Endothelial cell (in vitro differentiated cells): ENCODE measurements at regions not wholly inside any gene's neighbourhood (a gene's known extent, or its start where the extent isn't known, plus 50 kb on each side); places are given as distances from the start of the nearest gene placed in this dataset.

ENCODE experiments used
- DNase-seq: peaks from one replicate; pipeline ENCODE4 v3.0.0; 2021; ENCODE audit warnings: low spot score
- H3K27ac Mint-ChIP-seq: one replicate; pipeline ENCODE4 v1.8.0; 2021; ENCODE audit warnings: mixed read lengths, inconsistent platforms; ENCODE audit not compliant: unreplicated experiment
- H3K27me3 Mint-ChIP-seq: one replicate; pipeline ENCODE4 v1.8.0; 2021; ENCODE audit warnings: mild to moderate bottlenecking, moderate library complexity, mixed read lengths, inconsistent platforms; ENCODE audit not compliant: unreplicated experiment
- H3K36me3 Mint-ChIP-seq: one replicate; pipeline ENCODE4 v1.8.0; 2021; ENCODE audit warnings: mild to moderate bottlenecking, low read depth, mixed read lengths, inconsistent platforms; ENCODE audit not compliant: unreplicated experiment
- H3K4me1 Mint-ChIP-seq: one replicate; pipeline ENCODE4 v1.8.0; 2021; ENCODE audit warnings: mild to moderate bottlenecking, mixed read lengths, inconsistent platforms; ENCODE audit not compliant: unreplicated experiment
- H3K4me3 Mint-ChIP-seq: one replicate; pipeline ENCODE4 v1.8.0; 2021; ENCODE audit warnings: mild to moderate bottlenecking, mixed read lengths, inconsistent platforms; ENCODE audit not compliant: unreplicated experiment
- H3K9me3 Mint-ChIP-seq: one replicate; pipeline ENCODE4 v1.8.0; 2021; ENCODE audit warnings: mixed read lengths, inconsistent platforms; ENCODE audit not compliant: unreplicated experiment
- CTCF ChIP-seq: fragments of 200-600 bp; sonication (generic); IDR thresholded peaks from one replicate; pipeline ENCODE4 v1.5.0; 2021; ENCODE audit warnings: antibody characterized with exemption; ENCODE audit not compliant: unreplicated experiment

GRCh38 chr7:19991936-19992335 lies 218.5 kb upstream of the TMEM196 start:
- no peak for DNase-seq
- no peaks in the 10 kb centered on the region for H3K36me3 Mint-ChIP-seq
- no peaks in the 10 kb centered on the region for H3K9me3 Mint-ChIP-seq
- peak overlapping the region; percentile 40 for H3K27ac Mint-ChIP-seq
- H3K27me3 Mint-ChIP-seq = no peaks in the 10 kb centered on the region
- peaks cover 14% of the 10 kb centered on the region for H3K4me1 Mint-ChIP-seq
- no peak for TF ChIP-seq CTCF
- no peak overlapping the region for H3K4me3 Mint-ChIP-seq

GRCh38 chr7:19989906-19990305 lies 216.5 kb upstream of the TMEM196 start:
- no peak for DNase-seq
- Mint-ChIP-seq H3K27me3 (no peaks in the 10 kb centered on the region), H3K9me3 (no peaks in the 10 kb centered on the region), H3K4me3 (no peak overlapping the region), H3K36me3 (no peaks in the 10 kb centered on the region), H3K4me1 (peaks cover 14% of the 10 kb centered on the region), H3K27ac (no peak overlapping the region)
- TF ChIP-seq CTCF = no peak

- Mint-ChIP-seq H3K4me1 (peaks cover 14% of the 10 kb centered on the region), H3K36me3 (no peaks in the 10 kb centered on the region), H3K27ac (no peak overlapping the region), H3K4me3 (no peak overlapping the region), H3K9me3 (no peaks in the 10 kb centered on the region), H3K27me3 (no peaks in the 10 kb centered on the region)
- DNase-seq = no peak
- TF ChIP-seq CTCF = no peak
Measured at GRCh38 chr7:19988860-19989259, 215.4 kb upstream of the TMEM196 start.

- no peak overlapping the region for H3K4me3 Mint-ChIP-seq
Measured at GRCh38 chr7:19984231-19984632, 210.8 kb upstream of the TMEM196 start.

More at GRCh38 chr7:19984231-19984632, 210.8 kb upstream of the TMEM196 start:
- peak; percentile 9 for DNase-seq
- Mint-ChIP-seq H3K4me1 (peaks cover 7% of the 10 kb centered on the region), H3K36me3 (no peaks in the 10 kb centered on the region), H3K27ac (no peak overlapping the region), H3K9me3 (no peaks in the 10 kb centered on the region), H3K27me3 (no peaks in the 10 kb centered on the region)
- TF ChIP-seq CTCF = no peak
